GM12878 (cell line): ENCODE measurements at regions not wholly inside any gene's neighbourhood (a gene's known extent, or its start where the extent isn't known, plus 50 kb on each side); places are given as distances from the start of the nearest gene placed in this dataset.

Source experiments
- ATAC-seq: fragments of 200-7000 bp; cut with Tn5 transposase; 3 replicates; pipeline ENCODE4 v1.9.1; 2020; ENCODE audit warnings: mild to moderate bottlenecking, moderate library complexity
- BruUV-seq: library from RNA; stranded (reverse); fragments of 400-500 nt; replicated peaks from 2 replicates; lab custom pipeline; 2021; lab: Mats Ljungman, UMichigan
- CTCF ChIA-PET: fragments of 300-600 bp; sonication (Branson Sonifier 250); formaldehyde crosslinking; extraction: SDS; loops from one replicate; lab custom pipeline; 2021; ENCODE audit warnings: inconsistent platforms; lab: Yijun Ruan, JAX
- POLR2A ChIA-PET: fragments of 350-600 bp; formaldehyde crosslinking; extraction: SDS; loops from one replicate; lab custom pipeline; 2021; ENCODE audit warnings: inconsistent platforms; lab: Charles Lee
- RAD21 ChIA-PET: fragments of 300-600 bp; sonication (Branson Sonifier 250); formaldehyde crosslinking; loops from one replicate; lab custom pipeline; 2023; ENCODE audit warnings: antibody characterized with exemption; ENCODE audit not compliant: unreplicated experiment; lab: Charles Lee
- SMC1A ChIA-PET: fragments of 300-600 bp; sonication (Branson Sonifier 250); formaldehyde crosslinking; loops from one replicate; lab custom pipeline; 2023; ENCODE audit not compliant: unreplicated experiment, uncharacterized antibody; lab: Charles Lee
- DNase-seq: peaks from one replicate; pipeline ENCODE4 v3.0.0-alpha.2; 2011; ENCODE audit warnings: low read depth, low spot score
- FAIRE-seq: peaks from 3 replicates; lab custom pipeline; 2011; peaks lifted over from hg19 to GRCh38; lab: Jason Lieb, UNC
- H2AFZ ChIP-seq: 2 replicates; pipeline ENCODE4 v1.6.0; 2011; ENCODE audit warnings: low read depth, low read length, control low read depth; ENCODE audit not compliant: control insufficient read depth
- H3K27ac ChIP-seq: 2 replicates; pipeline ENCODE4 v1.5.1; 2011; ENCODE audit warnings: control low read depth; ENCODE audit not compliant: control insufficient read depth, insufficient read depth
- H3K27me3 ChIP-seq, 2 experiments: replicated peaks in 1 of 2; 2 replicates each; pipeline versions ENCODE4 v1.6.0 to v1.6.1; 2011; ENCODE audit warnings: low read length in 1 of 2; ENCODE audit not compliant: control insufficient read depth in 2 of 2, insufficient read depth in 2 of 2
- H3K36me3 ChIP-seq, 2 experiments: 2 replicates each; pipeline ENCODE4 v1.5.1; 2011; ENCODE audit warnings: low read length in 1 of 2; ENCODE audit not compliant: control insufficient read depth in 2 of 2, insufficient read depth in 2 of 2
- H3K4me1 ChIP-seq: 2 replicates; pipeline ENCODE4 v1.6.1; 2011; ENCODE audit warnings: mild to moderate bottlenecking, low read length, moderate library complexity, mixed read lengths; ENCODE audit not compliant: control insufficient read depth, insufficient read depth
- H3K4me2 ChIP-seq: 2 replicates; pipeline ENCODE4 v1.6.0; 2011; ENCODE audit warnings: control low read depth; ENCODE audit not compliant: control insufficient read depth, insufficient read depth
- H3K4me3 ChIP-seq: fragments of 200-600 bp; sonication (generic); 2 replicates; pipeline ENCODE4 v1.5.1; 2016
- H3K79me2 ChIP-seq: 2 replicates; pipeline ENCODE4 v1.6.0; 2011; ENCODE audit warnings: low read length; ENCODE audit not compliant: control insufficient read depth, insufficient read depth
- H3K9ac ChIP-seq: 2 replicates; pipeline ENCODE4 v1.8.0; 2011; ENCODE audit warnings: low read length, control low read depth, mixed read lengths; ENCODE audit not compliant: control insufficient read depth, insufficient read depth
- H3K9me3 ChIP-seq: replicated peaks from 3 replicates; pipeline ENCODE4 v1.5.1; 2011; ENCODE audit warnings: mild to moderate bottlenecking, low read length; ENCODE audit not compliant: control insufficient read depth, insufficient read depth
- H4K20me1 ChIP-seq: 2 replicates; pipeline ENCODE4 v1.6.0; 2011; ENCODE audit not compliant: control insufficient read depth, insufficient read depth
- CBX3 ChIP-seq: fragments of 200-600 bp; sonication (generic); IDR thresholded peaks from 2 replicates; pipeline ENCODE4 v1.6.1; 2016; ENCODE audit warnings: low read depth, borderline replicate concordance
- KAT2A ChIP-seq: conservative IDR thresholded peaks from 2 replicates; pipeline ENCODE4 v1.6.1; 2011; ENCODE audit warnings: low read depth, low read length; ENCODE audit not compliant: control insufficient read depth
- KLF5 ChIP-seq: fragments of 450-650 bp; IDR thresholded peaks from 2 replicates; pipeline ENCODE4 v1.6.1; 2014; ENCODE audit warnings: mild to moderate bottlenecking; ENCODE audit not compliant: partially characterized antibody
- MLLT1 ChIP-seq: fragments of 450-650 bp; IDR thresholded peaks from 2 replicates; pipeline ENCODE4 v1.6.1; 2016; ENCODE audit warnings: mild to moderate bottlenecking
- MTA3 ChIP-seq: IDR thresholded peaks from 2 replicates; pipeline ENCODE4 v1.6.1; 2012; ENCODE audit warnings: low read length, inconsistent platforms, borderline replicate concordance
- MXI1 ChIP-seq: fragments of 150-350 bp; IDR thresholded peaks from 2 replicates; pipeline ENCODE4 v1.6.1; 2011; ENCODE audit warnings: low read depth, mild to moderate bottlenecking, inconsistent platforms, low read length, improper control_type of control experiment
- POLR2AphosphoS5 ChIP-seq: IDR thresholded peaks from 2 replicates; pipeline ENCODE4 v1.6.1; 2011; ENCODE audit warnings: mild to moderate bottlenecking, low read length, inconsistent platforms
- SMAD5 ChIP-seq: IDR thresholded peaks from 2 replicates; pipeline ENCODE4 v1.6.1; 2016; ENCODE audit warnings: antibody characterized with exemption, low read depth
- ZNF274 ChIP-seq: IDR thresholded peaks from one replicate; pipeline ENCODE4 v1.8.0; 2011; ENCODE audit not compliant: insufficient read length, insufficient read depth
- ZZZ3 ChIP-seq: IDR thresholded peaks from 2 replicates; pipeline ENCODE4 v1.6.1; 2011; ENCODE audit warnings: low read depth; ENCODE audit not compliant: control insufficient read depth, insufficient read length
- WGBS: methylation state at CpG from one replicate; pipeline ENCODE4 v1.1.6; 2016; ENCODE audit warnings: low lambda C conversion rate; ENCODE audit not compliant: insufficient replicate concordance, insufficient coverage; ENCODE audit errors: missing lambda C conversion rate; 5-methylcytosine and 5-hydroxymethylcytosine counted together
- in situ Hi-C: fragments of 300-500 bp; cut with MboI; formaldehyde crosslinking; loops from 9 replicates; pipeline ENCODE4 v1.14.3; 2018; ENCODE audit warnings: mixed read lengths
- intact Hi-C: fragments of 100-400 bp; cut with micrococcal nuclease; formaldehyde crosslinking; loops from one replicate; pipeline ENCODE4 v1.14.2; 2022; ENCODE audit not compliant: unreplicated experiment
- TF ChIP-seq, protein P1 (sequence below): IDR thresholded peaks from 2 replicates; pipeline ENCODE4 v1.6.1; 2011; ENCODE audit warnings: low read depth, low read length, improper control_type of control experiment, borderline replicate concordance
- TF ChIP-seq, protein P2 (sequence below): fragments of 450-650 bp; conservative IDR thresholded peaks from 2 replicates; pipeline ENCODE4 v1.6.1; 2017; ENCODE audit warnings: mild to moderate bottlenecking, moderate library complexity
- TF ChIP-seq, protein P3 (sequence below): fragments of 450-650 bp; IDR thresholded peaks from 2 replicates; pipeline ENCODE4 v1.6.1; 2014; ENCODE audit warnings: mild to moderate bottlenecking

DNA sequence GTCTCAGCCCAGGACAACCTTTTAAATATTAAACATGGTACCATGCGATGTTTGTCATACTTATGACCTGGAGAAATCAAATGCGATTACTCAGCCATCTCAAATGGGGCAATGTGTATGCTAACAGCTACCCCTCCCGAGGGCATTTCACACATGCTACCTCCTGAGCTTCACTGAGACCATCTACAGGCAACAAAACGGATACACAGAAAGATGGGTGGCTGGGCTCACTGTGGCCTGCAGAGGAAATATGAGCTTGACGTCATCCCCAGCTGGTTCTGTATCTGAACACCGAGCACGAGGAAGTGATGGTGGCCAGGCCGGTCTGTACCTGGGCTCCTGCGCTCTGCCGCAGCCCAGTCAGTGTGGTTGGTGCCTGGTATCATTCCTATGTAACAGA lies 374.3 kb downstream of the RPS24 start:
- peaks cover 0 to 2% of the 10 kb centered on the region in 2 experiments; a peak in 3 of 4 replicates for H3K27me3 ChIP-seq
- no peaks in the 10 kb centered on the region for H3K9me3 ChIP-seq
- no peak overlapping the region for H3K4me2 ChIP-seq
- intact Hi-C loops (no loop called here), in situ Hi-C loops (no loop called here)
- ATAC-seq (no peak), DNase-seq (no peak), FAIRE-seq (no peak)
- no peak overlapping the region for H2AFZ ChIP-seq
- H3K4me3 ChIP-seq, result no peak overlapping the region
- no peak overlapping the region for H3K9ac ChIP-seq
- no peaks in the 10 kb centered on the region for H3K79me2 ChIP-seq
- no TSS peak for BruUV-seq
- POLR2A ChIA-PET, result no interaction called here
- RAD21 ChIA-PET, result no interaction called here
- TF ChIP-seq, protein P1, sequence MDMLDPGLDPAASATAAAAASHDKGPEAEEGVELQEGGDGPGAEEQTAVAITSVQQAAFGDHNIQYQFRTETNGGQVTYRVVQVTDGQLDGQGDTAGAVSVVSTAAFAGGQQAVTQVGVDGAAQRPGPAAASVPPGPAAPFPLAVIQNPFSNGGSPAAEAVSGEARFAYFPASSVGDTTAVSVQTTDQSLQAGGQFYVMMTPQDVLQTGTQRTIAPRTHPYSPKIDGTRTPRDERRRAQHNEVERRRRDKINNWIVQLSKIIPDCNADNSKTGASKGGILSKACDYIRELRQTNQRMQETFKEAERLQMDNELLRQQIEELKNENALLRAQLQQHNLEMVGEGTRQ, result no peak
- TF ChIP-seq, protein P2, sequence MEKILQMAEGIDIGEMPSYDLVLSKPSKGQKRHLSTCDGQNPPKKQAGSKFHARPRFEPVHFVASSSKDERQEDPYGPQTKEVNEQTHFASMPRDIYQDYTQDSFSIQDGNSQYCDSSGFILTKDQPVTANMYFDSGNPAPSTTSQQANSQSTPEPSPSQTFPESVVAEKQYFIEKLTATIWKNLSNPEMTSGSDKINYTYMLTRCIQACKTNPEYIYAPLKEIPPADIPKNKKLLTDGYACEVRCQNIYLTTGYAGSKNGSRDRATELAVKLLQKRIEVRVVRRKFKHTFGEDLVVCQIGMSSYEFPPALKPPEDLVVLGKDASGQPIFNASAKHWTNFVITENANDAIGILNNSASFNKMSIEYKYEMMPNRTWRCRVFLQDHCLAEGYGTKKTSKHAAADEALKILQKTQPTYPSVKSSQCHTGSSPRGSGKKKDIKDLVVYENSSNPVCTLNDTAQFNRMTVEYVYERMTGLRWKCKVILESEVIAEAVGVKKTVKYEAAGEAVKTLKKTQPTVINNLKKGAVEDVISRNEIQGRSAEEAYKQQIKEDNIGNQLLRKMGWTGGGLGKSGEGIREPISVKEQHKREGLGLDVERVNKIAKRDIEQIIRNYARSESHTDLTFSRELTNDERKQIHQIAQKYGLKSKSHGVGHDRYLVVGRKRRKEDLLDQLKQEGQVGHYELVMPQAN, result no peak
- TF ChIP-seq KLF5 (no peak), MLLT1 (no peak), KAT2A (no peak), MXI1 (no peak), MTA3 (no peak), ZNF274 (no peak), CBX3 (no peak), SMAD5 (no peak), POLR2AphosphoS5 (no peak), ZZZ3 (no peak)
- TF ChIP-seq, protein P3, sequence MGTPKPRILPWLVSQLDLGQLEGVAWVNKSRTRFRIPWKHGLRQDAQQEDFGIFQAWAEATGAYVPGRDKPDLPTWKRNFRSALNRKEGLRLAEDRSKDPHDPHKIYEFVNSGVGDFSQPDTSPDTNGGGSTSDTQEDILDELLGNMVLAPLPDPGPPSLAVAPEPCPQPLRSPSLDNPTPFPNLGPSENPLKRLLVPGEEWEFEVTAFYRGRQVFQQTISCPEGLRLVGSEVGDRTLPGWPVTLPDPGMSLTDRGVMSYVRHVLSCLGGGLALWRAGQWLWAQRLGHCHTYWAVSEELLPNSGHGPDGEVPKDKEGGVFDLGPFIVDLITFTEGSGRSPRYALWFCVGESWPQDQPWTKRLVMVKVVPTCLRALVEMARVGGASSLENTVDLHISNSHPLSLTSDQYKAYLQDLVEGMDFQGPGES, result no peak
- SMC1A ChIA-PET, result no interaction called here
- no peak overlapping the region for H3K27ac ChIP-seq
- WGBS, result 43% methylated on average over 10 of the region's 10 CpGs
- CTCF ChIA-PET, result no interaction called here
- no peaks in the 10 kb centered on the region for H4K20me1 ChIP-seq
- no peaks in the 10 kb centered on the region for H3K4me1 ChIP-seq
- H3K36me3 ChIP-seq, result no peaks in the 10 kb centered on the region
